Eye (tissue), 1 donor: ENCODE measurements at regions not wholly inside any gene's neighbourhood (a gene's known extent, or its start where the extent isn't known, plus 50 kb on each side); places are given as distances from the start of the nearest gene placed in this dataset.
"Not testable (repeated sequence)": the region's sequence is repeated elsewhere in the genome, so short reads cannot be mapped to it uniquely, and the experiment has no call there.

Source experiments
- DNase-seq: peaks from one replicate; pipeline ENCODE4 v3.0.0-alpha.2; 2015

DNA sequence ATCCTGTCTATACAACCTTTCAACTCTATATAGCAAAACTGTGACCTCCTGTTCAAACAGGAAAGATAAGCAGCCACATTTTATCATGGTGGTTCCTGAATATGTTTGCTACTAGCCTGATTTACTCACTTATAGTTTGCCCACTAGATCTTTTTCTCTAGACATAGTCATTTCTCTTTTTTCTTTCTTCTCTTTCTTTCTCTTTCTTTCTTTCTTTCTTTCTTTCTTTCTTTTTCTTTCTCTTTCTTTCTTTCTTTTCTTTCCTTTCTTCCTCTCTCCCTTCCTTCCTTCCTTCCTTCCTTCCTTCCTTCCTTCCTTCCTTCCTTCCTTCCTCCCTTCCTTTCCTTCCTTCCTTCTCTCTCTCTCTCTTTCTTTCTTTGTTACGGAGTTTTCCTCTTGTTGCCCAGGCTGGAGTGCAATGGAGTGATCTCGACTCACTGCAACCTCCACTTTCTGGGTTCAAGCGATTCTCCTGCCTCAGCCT, 142.0 kb upstream of the TBL1XR1 start:
- not testable (repeated sequence) for DNase-seq

DNA sequence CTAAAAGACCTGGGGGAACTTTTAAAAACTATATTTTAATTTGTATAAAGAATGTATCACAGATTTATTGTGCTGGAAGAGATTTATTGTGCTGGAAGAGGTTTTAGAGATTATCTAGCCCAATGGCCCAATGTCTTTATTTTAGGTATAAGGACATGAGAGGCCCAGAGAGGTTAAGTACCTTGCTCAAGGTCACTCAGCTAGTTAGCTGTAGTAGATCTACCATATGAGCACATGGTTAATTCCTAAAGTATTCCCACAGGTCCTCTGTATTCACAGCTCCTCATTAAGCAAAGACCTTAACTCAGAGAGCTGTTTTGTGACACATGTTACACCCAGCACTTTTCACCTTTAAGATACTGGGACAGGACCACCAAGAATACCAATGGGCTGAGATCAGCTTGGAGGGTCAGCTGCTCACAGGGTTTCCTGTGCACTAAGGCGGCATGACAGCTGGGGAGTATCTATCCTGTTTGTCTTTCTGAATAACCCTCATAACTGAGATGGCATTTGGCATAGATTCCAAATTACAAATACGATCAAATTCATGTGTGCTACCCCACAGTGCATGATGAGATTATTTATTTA, 143.1 kb upstream of the TBL1XR1 start:
- peak; percentile 43 for DNase-seq

DNA sequence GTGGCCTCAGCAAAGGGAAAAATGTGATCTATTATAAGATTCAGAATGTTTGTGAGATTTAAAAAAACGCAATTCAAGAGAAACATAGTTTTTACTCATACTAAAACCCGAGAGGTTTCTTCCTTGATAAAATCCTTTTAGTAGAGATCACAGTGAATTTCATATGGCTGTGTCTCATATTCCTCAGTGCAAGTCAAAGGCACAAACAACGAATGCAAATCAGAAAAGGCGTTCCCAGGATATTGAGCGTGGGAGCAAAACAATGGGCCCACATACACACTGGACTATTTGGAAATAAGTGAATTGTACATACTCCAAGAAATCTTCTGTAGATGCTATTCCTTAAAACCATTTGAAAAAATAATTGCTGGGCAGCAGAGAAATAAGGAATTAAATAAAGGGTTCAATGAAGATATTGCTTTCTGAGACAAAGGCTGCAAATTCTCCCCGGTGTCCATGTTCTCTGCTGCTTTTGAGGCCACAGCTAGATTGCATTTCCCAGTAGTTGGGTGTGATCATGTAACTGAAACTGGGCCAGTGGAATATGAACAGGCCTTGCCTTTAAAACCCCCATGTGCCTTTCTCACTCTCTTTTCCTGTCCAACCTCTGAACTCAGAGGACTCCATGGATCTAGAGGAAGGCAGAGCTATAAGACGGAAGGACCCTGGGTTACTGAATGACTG, 144.6 kb upstream of the TBL1XR1 start:
- DNase-seq: no peak

DNA sequence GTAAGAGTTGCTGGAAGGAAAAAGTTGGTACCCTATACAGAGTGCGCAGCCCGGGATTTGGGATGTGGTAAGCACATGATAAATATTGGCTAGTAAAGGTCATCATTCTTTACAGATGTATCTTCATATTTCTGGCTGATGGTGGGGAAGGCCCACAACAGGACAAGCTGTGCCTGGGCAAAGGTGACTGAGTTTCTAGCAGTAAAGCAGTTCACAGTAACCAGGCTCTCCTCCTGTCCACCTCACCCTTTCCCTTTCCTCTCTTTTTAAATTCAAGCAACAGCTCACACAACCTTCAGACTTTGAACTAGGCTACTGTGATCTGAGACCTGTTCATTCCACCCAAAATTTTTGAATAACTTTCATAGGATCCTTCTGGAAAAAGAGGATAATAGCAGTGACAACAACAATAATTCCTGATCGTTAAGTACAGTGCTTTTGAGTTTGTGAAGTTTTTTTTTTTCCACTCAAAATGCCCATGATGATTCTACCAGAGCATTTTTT, 145.9 kb upstream of the TBL1XR1 start:
- DNase-seq: no peak

DNA sequence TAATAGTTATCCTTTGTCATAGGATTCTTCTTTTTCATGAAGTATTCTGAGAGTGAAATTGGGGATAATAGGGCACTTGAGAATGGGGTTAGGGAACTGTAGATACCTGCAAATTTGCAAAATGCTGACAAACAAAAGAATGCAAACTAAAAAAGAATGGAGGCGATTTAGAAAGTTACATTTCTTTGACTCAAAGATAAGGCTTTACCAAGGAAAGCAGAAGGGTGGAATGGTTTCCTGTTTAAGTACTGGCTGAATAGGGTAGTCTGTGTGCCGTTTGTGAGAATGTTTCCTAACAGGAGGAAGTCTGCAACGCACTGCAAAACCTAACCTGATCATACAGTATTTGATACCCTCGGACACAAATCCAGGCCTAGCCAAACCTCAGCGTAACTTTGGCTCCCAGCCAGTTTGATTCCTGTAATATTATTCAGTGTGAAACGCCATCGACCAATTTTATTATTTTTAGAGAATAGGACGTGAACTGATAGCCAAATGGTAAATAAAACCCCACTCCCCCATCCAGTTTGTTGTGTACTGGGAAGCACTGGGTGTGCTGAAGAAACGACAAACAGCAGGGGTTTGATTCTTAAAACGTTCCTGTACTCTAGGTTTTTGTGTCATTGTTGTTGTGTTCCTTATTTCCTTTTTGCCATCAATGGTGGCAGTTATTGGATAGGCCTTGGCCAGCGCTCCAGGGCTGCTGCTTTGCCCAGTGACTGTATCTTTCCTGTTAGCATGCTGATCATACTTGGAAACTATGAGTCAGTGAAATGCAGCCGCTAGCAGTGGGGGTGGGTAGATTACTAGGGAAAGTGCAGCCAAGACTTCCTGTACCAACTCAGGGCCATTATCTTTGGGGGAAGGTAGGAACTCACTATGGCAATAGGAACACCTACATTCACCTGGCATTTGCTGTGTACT, 148.0 kb upstream of the TBL1XR1 start:
- DNase-seq: peak; percentile 83

DNA sequence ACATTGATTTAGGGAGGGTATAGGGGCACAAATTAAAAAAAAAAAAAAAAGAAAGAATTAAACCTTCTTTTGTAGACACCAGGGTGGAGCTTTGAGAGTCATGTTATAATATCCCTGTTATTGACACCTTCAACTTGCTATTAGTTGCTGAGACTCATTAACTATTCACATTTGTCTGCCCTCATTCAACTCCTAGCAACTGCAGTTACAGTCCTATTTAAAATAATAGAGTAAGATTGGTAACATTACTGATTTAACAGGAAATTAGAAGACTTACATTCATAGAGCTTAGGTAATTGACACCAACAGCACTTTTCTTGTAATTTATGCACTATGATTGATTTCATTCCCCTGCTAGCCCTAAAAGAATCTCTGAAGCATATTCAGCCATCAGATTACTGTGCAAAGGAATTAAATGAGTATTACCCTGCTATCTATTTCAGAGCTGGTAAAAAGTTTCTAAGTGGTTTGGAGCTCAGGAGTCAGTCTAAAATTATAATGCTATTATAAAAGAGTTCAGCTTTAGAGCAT, 148.8 kb upstream of the TBL1XR1 start:
- no peak for DNase-seq

DNA sequence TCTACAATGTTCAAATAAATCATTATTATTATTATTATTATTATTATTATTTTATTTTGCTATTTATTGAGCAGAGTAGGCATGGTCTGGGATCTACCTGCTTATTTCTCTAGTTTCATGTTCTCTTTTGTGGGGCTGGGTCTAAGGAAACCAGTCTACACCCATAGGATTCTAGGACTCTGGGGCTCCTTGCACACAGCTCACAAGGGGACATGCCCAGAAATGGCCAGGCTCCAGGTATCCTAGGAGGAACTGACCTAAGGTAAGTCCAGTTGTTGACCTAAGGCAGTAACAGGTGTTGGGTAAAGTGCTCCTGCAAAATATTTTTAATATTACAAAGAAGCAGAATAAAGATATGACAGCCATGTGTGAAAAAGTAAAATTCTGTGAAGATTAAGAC, 149.6 kb upstream of the TBL1XR1 start:
- DNase-seq: no peak

DNA sequence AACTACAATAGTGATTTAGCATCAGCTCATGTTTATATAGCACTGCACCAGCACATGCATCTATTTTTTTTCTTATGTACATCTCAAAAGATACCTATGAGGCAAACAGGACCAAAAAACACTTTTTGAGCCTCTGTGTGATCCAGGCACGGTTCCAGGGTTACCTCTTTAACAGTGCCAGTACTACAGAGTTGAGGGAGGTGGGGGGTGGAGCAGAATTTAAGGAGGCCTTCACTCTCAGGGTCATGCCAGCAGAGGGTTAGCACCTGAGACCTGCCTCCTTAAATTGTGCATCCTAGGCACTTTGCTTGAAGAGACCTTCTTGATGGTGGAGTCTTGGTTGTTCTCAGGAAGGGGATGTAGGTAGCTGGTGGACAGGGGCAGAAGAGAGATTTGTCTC, 150.3 kb upstream of the TBL1XR1 start:
- no peak for DNase-seq

DNA sequence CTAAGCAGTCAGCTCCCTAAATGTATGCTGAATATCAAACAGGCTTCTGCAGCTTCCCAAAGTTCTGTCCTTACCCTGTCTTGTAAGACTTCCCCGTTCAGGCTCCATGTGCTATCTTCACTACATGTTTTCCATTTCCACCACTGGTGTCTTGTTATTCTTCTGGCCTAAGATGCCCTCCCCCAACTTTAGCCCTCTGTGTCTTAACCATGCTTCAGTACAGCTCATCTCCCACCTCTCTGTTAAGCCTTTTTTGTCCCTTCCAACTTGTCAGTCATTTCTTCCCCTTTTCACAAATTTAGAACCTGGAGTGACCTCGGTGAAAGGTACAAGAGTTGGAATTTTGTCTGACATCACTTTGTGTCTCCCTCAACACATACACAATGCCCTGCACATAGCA, 151.7 kb upstream of the TBL1XR1 start:
- no peak for DNase-seq

DNA sequence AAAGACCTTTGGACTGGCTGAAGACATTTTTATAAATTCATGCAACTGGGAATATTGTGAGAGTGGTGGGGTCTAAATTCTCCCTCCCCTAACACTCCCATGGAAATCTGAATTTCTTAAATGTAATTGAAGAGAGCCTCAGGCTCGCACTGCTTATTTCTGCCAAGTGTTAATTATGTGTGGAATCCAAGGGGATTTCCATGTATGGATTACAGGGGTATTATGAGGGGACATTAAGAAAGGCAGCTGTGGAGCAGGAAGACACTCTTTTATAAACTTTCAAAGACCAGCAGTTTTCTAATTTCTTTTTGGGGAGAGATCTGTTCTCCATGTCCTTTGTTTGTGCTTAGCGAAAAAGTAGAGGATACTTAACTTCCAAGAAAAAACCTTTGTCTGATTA, 152.1 kb upstream of the TBL1XR1 start:
- DNase-seq: no peak

DNA sequence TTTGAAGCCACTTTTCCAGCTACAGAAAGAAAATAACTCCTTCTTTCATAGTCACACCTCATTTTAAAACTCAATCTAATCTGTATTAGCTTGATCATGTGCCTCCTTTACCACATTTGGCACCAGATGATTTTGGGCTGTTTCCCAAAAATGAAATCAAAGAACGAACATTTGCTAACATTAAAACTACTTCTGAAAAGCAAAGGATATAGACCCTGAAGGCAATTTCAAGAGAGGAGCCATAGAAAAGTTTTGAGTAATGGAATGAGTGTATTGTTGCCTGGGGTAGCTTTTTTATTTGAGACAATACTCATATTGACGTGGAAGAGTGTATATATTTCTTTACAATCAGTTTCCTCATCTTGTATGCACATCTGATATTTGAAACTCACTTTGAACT, 152.8 kb upstream of the TBL1XR1 start:
- DNase-seq: peak; percentile 58

DNA sequence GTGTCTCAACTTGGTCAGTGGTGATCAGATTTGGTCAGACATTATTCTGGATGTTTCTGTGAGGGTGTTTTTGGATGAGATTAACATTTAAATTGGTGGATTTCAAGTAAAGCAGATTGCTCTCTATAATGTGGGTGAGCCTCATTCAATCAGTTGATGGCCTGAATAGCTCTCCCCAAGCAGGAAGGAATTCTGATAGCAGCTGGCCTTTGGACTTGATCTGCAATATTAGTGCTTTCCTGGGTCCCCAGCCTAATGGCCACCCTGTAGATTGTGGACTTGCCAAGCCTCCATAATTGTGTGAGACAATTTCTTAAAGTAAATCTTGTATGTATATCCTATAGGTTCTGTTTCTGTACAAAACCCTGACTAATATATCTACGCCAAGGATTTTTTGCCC, 153.9 kb upstream of the TBL1XR1 start:
- DNase-seq: no peak

DNA sequence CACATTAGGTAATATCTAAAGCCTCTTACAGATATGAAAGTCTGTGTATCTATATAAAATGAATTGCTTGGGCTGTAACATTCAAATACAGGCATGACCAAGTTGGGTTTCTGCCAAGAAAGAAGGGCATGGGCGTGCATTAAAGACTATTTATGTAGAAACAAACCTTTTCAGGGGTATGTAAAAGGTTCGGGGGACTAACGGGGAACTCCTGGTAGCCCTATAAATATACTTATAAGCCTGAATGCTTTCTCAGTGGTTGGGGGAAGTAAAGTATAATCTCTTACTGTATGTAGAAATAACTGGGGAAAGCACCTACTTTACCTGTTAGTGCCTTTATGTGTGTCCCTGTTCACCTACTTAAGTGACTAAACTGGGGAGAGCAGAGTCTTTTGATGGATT, 154.5 kb upstream of the TBL1XR1 start:
- DNase-seq: no peak

DNA sequence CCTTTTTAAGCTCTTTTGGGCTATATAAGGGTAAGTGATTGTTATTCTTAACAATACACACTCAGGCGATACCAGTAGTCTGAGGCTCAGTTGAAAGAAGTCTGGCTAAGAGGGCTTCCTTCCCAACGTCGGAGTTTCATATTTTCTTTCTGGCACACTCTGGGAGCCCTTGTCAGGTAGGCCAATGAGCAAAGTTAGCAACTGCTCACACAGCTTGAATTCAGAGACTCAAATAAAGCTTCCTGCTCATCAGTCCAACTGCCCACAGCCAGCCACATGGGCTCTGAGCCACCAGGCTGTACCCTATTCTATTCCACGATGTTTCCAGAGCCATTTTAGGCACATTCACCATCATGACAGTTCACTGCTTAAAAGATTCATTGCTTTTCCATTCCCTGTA, 155.1 kb upstream of the TBL1XR1 start:
- DNase-seq: no peak

DNA sequence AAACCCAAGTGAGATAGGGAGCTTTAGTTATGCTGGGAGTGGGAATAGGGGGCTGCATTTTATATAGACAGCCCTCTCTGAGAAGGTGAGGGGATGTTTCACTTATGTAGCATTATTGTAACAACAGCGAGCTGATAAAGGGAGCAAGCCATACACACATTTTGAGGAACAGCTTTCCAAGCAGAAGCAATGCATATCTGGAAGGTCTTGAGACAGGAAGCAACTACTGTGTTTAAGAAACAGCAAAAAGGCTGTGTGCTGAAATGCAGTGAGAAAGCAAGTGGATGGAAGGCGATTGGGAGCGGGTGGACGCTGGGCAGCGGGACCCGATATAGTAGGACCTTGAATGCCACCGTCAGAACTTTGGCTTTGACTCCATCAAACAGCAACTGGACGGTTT, 155.9 kb upstream of the TBL1XR1 start:
- DNase-seq: no peak

DNA sequence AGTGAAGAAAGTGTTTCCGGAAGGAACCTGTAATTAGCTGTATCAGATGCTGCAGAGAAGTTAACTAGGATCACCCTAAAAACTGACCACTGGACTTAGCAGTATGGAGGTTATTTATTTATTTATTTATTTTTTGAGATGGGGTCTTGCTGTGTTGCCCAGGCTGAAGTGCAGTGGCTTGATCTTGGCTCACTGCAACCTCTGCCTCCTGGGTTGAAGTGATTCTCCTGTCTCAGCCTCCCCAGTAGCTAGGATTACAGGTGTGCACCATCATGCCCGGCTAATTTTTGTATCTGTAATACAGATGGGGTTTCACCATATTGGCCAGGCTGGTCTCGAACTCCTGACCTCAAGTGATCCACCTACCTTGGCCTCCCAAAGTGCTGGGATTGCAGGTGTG, 156.6 kb upstream of the TBL1XR1 start:
- DNase-seq: not testable (repeated sequence)

DNA sequence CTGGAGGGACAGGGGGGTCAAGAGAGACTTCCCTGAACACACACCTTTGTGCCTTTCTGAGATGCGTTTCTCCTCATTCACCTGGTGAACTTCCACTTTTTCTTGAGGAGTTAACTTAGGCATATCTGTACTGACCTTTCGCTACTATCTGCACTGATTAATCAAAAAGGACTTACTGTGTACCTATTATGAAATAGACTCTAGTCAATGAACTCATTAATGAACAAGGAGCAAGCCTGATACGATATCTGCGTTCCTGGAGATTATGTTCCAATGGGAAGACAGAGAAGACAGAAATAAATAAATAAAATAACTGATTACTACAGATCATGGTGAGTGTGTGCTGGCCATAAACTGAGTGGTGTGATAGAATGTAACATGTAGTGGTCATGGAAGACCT, 157.2 kb upstream of the TBL1XR1 start:
- no peak for DNase-seq

DNA sequence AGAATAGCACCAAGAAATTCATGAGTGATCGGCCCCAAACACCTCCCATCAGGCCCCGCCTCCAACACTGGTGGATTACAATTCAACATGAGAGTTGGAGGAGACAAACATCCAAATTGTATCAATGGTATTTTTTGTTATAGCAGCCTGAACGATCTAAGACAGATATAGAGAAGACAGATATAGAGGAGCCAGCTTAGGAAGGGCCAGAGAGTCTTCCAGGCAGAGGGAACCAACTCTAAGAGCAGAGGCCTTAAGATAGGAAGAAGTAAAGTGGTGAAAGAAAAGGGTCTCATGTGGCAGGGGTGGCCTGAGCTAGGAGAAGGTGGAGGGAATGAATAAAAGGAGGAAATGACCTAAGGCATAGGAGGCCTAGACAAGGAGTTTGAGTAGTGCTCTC, 158.8 kb upstream of the TBL1XR1 start:
- no peak for DNase-seq

DNA sequence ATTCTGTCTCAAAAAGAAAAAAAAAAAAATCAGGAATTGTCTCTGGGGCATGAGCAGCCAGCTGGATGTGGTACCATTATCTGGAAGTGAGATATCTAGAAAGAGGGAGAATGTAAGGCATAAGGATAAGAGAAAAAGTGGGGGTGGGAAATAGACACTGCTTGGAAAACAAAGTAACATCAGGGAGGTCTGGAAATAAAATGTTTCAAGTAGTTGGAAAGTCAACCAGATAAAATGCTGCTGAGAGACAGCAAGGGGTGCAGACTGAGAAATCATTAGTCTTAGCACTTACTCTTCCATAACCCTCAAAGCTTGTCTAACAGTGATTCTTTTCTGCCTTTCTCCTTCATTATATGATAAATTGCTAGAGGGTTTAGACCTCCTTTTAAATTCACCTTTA, 159.7 kb upstream of the TBL1XR1 start:
- DNase-seq: no peak

DNA sequence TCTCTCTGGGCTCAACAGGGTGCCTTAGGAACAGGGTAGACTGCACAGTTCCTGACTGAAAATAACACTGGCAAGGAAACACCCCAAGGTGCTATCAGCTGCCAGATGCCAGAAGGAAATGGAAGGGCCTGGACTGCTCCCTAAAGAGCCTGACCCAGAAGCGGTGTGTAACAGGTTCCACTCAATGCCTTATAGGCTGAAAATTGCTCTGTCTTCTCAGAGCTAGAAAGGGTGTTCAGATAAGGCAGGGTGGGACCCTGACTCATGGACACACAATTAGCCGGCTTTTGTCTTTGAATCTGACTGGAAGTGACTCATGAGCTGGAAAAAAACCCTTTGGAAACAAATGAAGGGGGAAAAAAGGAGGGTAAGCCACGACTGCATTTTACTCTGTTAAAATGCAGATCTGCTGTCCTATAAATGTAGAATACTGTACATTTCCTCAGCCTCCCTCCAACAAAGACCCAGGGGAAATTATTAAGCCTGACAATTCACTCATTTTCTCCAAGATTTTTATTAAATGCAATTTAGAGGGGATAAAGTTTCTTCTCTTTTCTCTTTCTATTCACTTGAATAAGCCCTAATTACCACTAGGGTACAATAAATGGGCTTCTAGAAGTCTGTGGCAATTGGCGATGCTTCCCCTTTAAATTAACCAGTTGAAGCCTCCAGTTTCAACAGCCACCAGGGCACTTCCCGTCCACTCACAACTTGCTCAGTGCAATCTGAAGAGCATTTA, 160.2 kb upstream of the TBL1XR1 start:
- peak; percentile 69 for DNase-seq

DNA sequence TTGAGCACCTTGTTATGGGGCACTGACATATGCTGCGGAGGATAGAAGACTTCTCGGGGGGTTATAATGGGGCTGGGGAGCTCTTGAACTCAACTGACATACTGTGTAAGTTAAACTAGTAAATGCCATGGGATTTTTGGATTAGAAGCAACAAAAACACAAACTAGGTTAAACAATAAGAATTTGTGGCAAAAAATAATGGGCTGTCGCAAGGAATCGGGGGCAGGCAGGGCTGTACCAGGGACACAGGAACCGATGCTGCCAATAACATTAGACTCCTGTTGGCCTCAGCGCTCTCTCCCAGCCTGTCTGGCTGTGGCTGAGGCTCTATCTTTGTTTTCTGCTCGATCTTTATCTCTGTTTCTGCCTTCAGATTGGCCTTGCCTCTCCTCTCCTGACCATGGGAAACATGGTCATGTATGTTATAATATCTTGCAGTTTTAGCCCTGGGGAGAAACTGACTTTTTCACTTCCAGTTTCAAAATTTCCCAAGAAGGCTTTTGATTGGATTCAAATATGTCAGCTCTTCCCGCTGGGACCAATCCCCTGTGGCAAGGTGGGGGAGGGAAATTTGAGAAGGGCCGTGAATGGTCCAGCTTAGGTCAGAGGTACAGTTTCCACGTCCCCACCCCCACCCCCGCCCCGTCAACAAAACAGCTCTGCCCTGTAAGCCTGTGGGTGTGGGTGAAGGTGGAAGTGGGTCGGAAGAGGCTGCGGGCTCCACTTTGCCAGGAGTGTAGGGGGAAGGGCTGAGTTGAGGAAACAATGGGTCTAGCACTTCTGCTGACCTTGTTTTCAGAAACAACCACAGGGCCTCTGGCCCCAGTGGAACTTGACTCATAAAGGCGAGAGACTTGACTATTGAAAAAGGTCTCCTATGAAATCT, 161.1 kb upstream of the TBL1XR1 start:
- DNase-seq: peak; percentile 80
